ENCODE measurements at regions not wholly inside any gene's neighbourhood (a gene's known extent, or its start where the extent isn't known, plus 50 kb on each side); places are given as distances from the start of the nearest gene placed in this dataset.

DNA sequence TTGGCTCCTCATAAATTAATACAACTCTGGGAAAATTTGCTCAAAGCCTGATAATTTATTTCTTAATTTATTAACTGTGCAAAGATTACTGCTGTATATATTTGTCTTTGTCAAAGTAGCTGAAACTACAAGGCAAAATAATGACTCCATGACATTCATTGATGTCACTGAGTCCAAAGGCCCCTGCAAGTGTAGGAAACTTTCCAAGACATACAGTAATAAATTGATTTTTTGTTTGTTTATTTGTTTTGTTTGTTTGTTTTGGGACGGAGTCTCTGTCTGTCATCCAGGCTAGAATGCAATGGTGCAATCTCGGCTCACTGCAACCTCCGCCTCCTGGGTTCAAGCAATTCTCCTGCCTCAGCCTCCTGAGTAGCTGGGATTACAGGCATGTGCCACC lies 96.8 kb upstream of the LPP start:
- H3K27ac ChIP-seq (ENCODE audit: low read length), result no peak overlapping the region
- H3K9me3 ChIP-seq (ENCODE audit: control insufficient read depth, insufficient read depth, low read depth, low read length), result no peaks in the 10 kb centered on the region
- POLR2A ChIA-PET, result no interaction called here
- BruUV-seq (replicated peaks), result no TSS peak
- DNase-seq (ENCODE audit: low read depth, low spot score), result no peak
- H3K4me3 ChIP-seq (ENCODE audit: low read depth in 2 of 2, low read length in 2 of 2), result no peak overlapping the region
- ATAC-seq, result no peak
- no peaks in the 10 kb centered on the region for H3K4me1 ChIP-seq (ENCODE audit: control insufficient read depth, insufficient read depth, low read length)
- no peaks in the 10 kb centered on the region for H3K27me3 ChIP-seq (ENCODE audit: control insufficient read depth, insufficient read depth, low read length)
- in situ Hi-C loops (cut with HindIII; ENCODE audit: low pct_unique_long_range_greater_than_20kb, low sequenced_read_pairs), result no loop called here
- TF ChIP-seq TCF7L2 (IDR thresholded peaks at IDR 0.05; ENCODE audit: low read depth, low read length) (no peak), SIN3A (IDR thresholded peaks at IDR 0.05; ENCODE audit: borderline replicate concordance, insufficient read depth, low read depth, low read length) (no peak), CTCF (IDR thresholded peaks at IDR 0.05) (no peak), POLR2AphosphoS5 (IDR thresholded peaks at IDR 0.05; ENCODE audit: low read depth, low read length) (no peak)
- TF ChIP-seq, protein P1, sequence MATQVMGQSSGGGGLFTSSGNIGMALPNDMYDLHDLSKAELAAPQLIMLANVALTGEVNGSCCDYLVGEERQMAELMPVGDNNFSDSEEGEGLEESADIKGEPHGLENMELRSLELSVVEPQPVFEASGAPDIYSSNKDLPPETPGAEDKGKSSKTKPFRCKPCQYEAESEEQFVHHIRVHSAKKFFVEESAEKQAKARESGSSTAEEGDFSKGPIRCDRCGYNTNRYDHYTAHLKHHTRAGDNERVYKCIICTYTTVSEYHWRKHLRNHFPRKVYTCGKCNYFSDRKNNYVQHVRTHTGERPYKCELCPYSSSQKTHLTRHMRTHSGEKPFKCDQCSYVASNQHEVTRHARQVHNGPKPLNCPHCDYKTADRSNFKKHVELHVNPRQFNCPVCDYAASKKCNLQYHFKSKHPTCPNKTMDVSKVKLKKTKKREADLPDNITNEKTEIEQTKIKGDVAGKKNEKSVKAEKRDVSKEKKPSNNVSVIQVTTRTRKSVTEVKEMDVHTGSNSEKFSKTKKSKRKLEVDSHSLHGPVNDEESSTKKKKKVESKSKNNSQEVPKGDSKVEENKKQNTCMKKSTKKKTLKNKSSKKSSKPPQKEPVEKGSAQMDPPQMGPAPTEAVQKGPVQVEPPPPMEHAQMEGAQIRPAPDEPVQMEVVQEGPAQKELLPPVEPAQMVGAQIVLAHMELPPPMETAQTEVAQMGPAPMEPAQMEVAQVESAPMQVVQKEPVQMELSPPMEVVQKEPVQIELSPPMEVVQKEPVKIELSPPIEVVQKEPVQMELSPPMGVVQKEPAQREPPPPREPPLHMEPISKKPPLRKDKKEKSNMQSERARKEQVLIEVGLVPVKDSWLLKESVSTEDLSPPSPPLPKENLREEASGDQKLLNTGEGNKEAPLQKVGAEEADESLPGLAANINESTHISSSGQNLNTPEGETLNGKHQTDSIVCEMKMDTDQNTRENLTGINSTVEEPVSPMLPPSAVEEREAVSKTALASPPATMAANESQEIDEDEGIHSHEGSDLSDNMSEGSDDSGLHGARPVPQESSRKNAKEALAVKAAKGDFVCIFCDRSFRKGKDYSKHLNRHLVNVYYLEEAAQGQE (IDR thresholded peaks at IDR 0.05; ENCODE audit: insufficient read depth in 1 of 2, low read depth in 2 of 2, low read length in 1 of 2), result no peak
- intact Hi-C loops (cut with micrococcal nuclease; ENCODE audit: unreplicated experiment), result no loop called here
- H3K36me3 ChIP-seq (ENCODE audit: control insufficient read depth, insufficient read depth, low read length), result no peaks in the 10 kb centered on the region
- CTCF ChIA-PET, result no interaction called here

DNA sequence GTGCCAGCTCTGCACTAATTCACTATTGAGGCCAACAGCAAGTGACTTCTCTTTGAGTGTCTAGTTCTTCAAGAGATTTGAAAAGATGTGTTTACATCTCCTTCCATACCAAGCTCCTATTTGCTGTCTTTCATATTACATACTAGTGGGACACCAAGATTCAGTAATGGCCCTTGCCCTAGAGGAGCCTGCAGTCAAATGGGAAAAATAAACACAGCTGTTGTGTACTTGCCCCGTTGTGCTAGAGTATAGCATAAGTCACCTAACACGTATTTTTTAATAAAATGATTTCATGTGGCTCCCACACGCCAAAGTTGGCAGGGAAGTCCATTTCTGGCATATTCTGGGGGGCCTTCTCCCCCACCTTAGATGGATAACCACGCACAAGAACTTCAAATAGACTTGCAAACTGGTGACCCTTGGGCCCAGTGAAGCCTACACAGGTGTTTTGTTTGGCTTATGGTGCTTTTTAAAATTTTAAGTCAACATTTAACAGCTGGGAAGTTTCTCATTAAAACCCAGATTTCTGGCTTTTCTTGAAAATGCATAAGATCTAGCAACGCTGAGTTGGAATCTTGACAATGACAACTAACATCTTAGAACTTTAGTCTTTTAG lies 95.3 kb upstream of the LPP start:
- TF ChIP-seq POLR2AphosphoS5 (IDR thresholded peaks at IDR 0.05; ENCODE audit: low read depth, low read length), result no peak
- TF ChIP-seq SIN3A (IDR thresholded peaks at IDR 0.05; ENCODE audit: borderline replicate concordance, insufficient read depth, low read depth, low read length), result no peak
- TF ChIP-seq CTCF (IDR thresholded peaks at IDR 0.05), result no peak
- no peak for TF ChIP-seq TCF7L2 (IDR thresholded peaks at IDR 0.05; ENCODE audit: low read depth, low read length)
- TF ChIP-seq, protein P1 (IDR thresholded peaks at IDR 0.05; ENCODE audit: insufficient read depth in 1 of 2, low read depth in 2 of 2, low read length in 1 of 2), result no peak
- POLR2A ChIA-PET, result interaction anchor here (0.6 kb wide), 1 partner anchor 599 kb away, joined by 7 read pairs; no protein-coding TSS in a partner anchor
- BruUV-seq (replicated peaks), result no TSS peak
- no peak for ATAC-seq
- no peaks in the 10 kb centered on the region for H3K36me3 ChIP-seq (ENCODE audit: control insufficient read depth, insufficient read depth, low read length)
- in situ Hi-C loops (cut with HindIII; ENCODE audit: low pct_unique_long_range_greater_than_20kb, low sequenced_read_pairs) (no loop called here), intact Hi-C loops (cut with micrococcal nuclease; ENCODE audit: unreplicated experiment) (no loop called here)
- H3K4me1 ChIP-seq (ENCODE audit: control insufficient read depth, insufficient read depth, low read length), result no peaks in the 10 kb centered on the region
- H3K4me3 ChIP-seq (ENCODE audit: low read depth in 2 of 2, low read length in 2 of 2), result no peak overlapping the region
- H3K27me3 ChIP-seq (ENCODE audit: control insufficient read depth, insufficient read depth, low read length), result no peaks in the 10 kb centered on the region
- CTCF ChIA-PET, result no interaction called here
- H3K9me3 ChIP-seq (ENCODE audit: control insufficient read depth, insufficient read depth, low read depth, low read length), result no peaks in the 10 kb centered on the region
- H3K27ac ChIP-seq (ENCODE audit: low read length), result no peak overlapping the region
- DNase-seq (ENCODE audit: low read depth, low spot score), result no peak

Measured in Panc1 (cell line).